ENCODE measurements at regions not wholly inside any gene's neighbourhood (a gene's known extent, or its start where the extent isn't known, plus 50 kb on each side); places are given as distances from the start of the nearest gene placed in this dataset.

DNA sequence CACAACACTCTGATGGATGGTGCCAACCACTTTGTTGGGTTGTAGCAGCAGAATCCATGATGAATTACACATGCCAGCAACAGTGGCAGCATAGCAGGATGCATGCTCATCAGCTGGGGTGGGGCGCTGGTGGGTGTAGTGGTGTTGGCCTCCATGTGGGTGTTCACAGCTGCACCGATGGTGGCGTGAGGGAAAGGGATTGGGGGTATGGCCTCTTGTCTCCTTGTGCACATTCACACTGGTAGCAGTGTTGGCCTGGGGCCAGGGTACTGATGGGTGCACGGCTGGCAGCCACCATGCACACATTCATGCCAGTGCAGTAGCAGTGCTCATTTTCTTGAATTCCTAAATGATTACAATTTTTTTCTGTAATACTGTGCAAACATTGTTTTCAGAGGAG, 2748.8 kb upstream of the PCDH20 start:
- no peak for DNase-seq (ENCODE audit: low spot score, unreplicated experiment)
- H3K4me1 Mint-ChIP-seq (ENCODE audit: low read depth) = peaks cover 4% of the 10 kb centered on the region
- TF ChIP-seq, protein P1, sequence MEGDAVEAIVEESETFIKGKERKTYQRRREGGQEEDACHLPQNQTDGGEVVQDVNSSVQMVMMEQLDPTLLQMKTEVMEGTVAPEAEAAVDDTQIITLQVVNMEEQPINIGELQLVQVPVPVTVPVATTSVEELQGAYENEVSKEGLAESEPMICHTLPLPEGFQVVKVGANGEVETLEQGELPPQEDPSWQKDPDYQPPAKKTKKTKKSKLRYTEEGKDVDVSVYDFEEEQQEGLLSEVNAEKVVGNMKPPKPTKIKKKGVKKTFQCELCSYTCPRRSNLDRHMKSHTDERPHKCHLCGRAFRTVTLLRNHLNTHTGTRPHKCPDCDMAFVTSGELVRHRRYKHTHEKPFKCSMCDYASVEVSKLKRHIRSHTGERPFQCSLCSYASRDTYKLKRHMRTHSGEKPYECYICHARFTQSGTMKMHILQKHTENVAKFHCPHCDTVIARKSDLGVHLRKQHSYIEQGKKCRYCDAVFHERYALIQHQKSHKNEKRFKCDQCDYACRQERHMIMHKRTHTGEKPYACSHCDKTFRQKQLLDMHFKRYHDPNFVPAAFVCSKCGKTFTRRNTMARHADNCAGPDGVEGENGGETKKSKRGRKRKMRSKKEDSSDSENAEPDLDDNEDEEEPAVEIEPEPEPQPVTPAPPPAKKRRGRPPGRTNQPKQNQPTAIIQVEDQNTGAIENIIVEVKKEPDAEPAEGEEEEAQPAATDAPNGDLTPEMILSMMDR (IDR thresholded peaks at IDR 0.05; ENCODE audit: unreplicated experiment) = no peak
- H3K4me3 Mint-ChIP-seq (ENCODE audit: low read depth) = no peak overlapping the region
- no peaks in the 10 kb centered on the region for H3K9me3 Mint-ChIP-seq (ENCODE audit: low read depth)
- H3K36me3 Mint-ChIP-seq (ENCODE audit: insufficient read depth) = no peaks in the 10 kb centered on the region
- peak overlapping the region; percentile 14 for H3K27ac Mint-ChIP-seq
- no peaks in the 10 kb centered on the region for H3K27me3 Mint-ChIP-seq

DNA sequence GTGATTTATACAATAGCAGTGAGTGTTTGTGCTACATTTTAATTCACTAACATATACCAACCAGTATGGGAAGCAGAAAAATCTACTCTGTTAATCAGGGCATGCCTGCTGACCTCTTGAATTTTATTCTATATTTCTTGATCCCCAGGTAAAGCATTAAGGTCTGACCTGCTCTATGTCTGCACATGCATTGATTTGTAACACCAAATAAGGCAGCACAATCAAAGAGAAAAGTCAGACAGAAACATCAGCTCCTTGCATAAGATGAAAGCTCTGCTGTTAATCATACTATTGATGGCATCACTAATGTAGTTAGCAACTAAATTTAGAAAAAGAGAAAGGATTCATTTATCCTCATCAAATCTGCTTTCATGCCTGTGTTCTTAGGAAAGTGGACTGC, 2744.8 kb upstream of the PCDH20 start:
- Mint-ChIP-seq H3K27me3 (no peaks in the 10 kb centered on the region), H3K4me3 (ENCODE audit: low read depth) (no peak overlapping the region), H3K27ac (no peak overlapping the region), H3K36me3 (ENCODE audit: insufficient read depth) (no peaks in the 10 kb centered on the region), H3K9me3 (ENCODE audit: low read depth) (no peaks in the 10 kb centered on the region), H3K4me1 (ENCODE audit: low read depth) (peaks cover 4% of the 10 kb centered on the region)
- DNase-seq (ENCODE audit: low spot score, unreplicated experiment) = no peak
- TF ChIP-seq, protein P1 (IDR thresholded peaks at IDR 0.05; ENCODE audit: unreplicated experiment) = no peak

DNA sequence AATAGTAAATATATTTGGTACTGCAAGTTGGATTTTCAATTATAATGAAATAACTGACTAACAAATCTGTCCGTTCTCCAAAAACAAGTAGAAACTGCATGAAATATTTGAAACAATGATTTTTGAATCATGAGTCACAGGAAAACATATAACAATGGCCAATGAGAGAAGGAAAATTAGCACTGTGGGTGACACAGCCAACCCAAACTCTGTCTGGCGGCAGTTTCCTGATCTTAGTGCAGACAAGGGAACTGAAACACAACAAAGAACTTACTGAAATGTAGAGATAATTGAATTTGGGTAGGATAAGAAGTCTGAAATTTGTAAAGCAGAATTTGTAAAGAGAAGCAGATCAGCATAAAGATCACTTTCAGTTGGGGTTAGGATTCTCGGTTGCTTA, 2743.3 kb upstream of the PCDH20 start:
- no peak overlapping the region for H3K4me3 Mint-ChIP-seq (ENCODE audit: low read depth)
- TF ChIP-seq, protein P1 (IDR thresholded peaks at IDR 0.05; ENCODE audit: unreplicated experiment) = no peak
- peaks cover 4% of the 10 kb centered on the region for H3K4me1 Mint-ChIP-seq (ENCODE audit: low read depth)
- H3K9me3 Mint-ChIP-seq (ENCODE audit: low read depth) = no peaks in the 10 kb centered on the region
- no peaks in the 10 kb centered on the region for H3K36me3 Mint-ChIP-seq (ENCODE audit: insufficient read depth)
- no peak overlapping the region for H3K27ac Mint-ChIP-seq
- no peaks in the 10 kb centered on the region for H3K27me3 Mint-ChIP-seq
- DNase-seq (ENCODE audit: low spot score, unreplicated experiment) = no peak

DNA sequence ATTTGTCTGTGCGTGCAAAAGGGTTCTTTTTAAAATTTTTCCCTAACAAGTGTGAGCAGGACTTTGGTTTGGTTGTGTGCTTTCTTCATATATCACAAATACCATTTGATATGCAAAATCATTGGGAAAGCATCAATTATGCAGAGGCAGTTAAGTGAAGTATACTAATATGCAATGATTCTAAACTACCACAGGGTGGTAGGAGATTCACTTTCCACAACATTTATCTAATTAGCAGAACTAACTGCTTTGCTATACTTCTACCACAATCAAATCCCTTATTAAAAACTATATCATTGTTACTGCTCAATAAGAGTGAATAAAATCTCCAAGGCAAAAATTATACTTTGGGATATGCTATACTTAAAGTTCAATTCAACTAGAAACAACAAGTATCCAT, 2738.9 kb upstream of the PCDH20 start:
- Mint-ChIP-seq H3K4me1 (ENCODE audit: low read depth) (no peaks in the 10 kb centered on the region), H3K27ac (no peak overlapping the region), H3K9me3 (ENCODE audit: low read depth) (no peaks in the 10 kb centered on the region), H3K4me3 (ENCODE audit: low read depth) (no peak overlapping the region), H3K36me3 (ENCODE audit: insufficient read depth) (no peaks in the 10 kb centered on the region), H3K27me3 (no peaks in the 10 kb centered on the region)
- DNase-seq (ENCODE audit: low spot score, unreplicated experiment) = no peak
- TF ChIP-seq, protein P1 (IDR thresholded peaks at IDR 0.05; ENCODE audit: unreplicated experiment) = no peak

DNA sequence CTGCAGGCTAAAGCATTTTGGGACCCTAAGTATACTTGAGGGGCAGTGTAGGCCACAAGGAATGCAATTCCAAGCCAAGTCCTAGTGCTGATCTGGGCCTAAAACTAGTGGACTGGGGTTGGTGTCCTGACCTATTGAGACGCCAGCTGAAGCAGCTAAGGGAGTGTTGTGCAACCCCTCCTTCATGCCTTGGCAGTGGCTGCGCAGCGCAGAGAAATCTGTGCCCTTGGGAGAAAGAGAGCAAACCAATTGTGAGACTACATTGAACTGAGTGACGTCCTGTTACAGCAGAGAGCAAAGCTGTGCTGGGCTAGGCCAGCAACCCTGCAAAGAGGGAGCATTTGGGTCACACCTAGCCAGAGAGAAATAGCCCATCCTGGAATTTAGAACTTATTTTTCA, 2715.0 kb upstream of the PCDH20 start:
- Mint-ChIP-seq H3K4me3 (ENCODE audit: low read depth) (no peak overlapping the region), H3K4me1 (ENCODE audit: low read depth) (no peaks in the 10 kb centered on the region), H3K27me3 (no peaks in the 10 kb centered on the region), H3K36me3 (ENCODE audit: insufficient read depth) (no peaks in the 10 kb centered on the region), H3K9me3 (ENCODE audit: low read depth) (peaks cover 5% of the 10 kb centered on the region), H3K27ac (no peak overlapping the region)
- TF ChIP-seq, protein P1 (IDR thresholded peaks at IDR 0.05; ENCODE audit: unreplicated experiment) = no peak
- DNase-seq (ENCODE audit: low spot score, unreplicated experiment) = no peak
